HG02973 (cell line): ENCODE measurements at regions not wholly inside any gene's neighbourhood (a gene's known extent, or its start where the extent isn't known, plus 50 kb on each side); places are given as distances from the start of the nearest gene placed in this dataset.

Source experiments
- ATAC-seq: cut with Tn5 transposase; IDR thresholded peaks from one replicate; pipeline ENCODE4 v1.9.1; 2021; ENCODE audit warnings: moderate library complexity; ENCODE audit not compliant: unreplicated experiment

DNA sequence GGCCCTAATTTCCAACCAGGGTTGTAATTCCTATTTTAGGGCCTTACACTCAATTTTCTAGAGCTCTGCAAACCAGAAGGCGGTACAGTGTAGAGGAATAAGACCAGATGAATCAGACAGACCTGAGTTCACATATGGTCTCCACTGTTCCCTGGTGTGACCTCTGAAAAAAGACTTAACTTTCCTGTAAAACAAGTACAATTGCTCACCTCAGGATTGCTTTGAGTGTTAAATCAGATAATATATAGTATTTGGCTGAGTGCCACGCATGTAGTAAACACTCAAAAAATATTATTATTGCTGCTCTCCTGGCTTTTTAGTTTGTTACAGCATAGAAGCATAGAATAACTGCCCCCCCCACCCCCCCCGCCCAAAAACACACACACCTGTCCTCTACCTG is 51.0 kb upstream of the STT3B start:
- ATAC-seq, result no peak

DNA sequence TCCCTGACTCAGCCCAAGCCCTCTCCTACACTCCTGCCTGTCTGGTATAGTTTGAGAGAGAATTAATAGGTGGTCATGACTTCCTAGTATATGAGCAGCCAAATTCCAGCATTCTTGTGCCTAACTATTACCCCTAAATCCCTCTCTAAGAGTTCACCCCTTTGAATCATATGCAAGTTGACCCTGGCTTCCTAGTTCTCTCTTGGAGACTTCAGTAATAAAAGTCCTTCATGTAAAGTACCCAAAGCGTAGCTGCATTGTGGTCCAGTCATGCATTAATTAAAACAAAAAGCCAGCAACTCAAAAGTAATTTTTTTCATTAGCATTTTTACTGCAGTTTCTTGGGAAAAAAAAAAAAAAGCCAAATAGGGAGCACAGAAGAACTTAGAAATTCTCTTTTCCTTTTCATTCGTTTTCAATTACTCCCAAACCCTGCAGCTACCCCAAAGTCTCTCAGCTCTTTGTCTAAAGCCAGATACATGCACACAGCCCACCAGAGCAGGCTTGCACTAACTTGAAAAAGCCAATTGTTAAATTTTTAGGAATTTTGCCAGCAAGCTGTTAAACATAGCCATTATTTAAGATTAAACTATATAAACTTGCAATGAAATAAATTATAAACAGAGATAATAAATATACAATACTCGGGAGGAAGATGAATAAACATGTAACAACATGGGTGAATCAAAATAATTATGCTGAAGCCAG is 50.1 kb upstream of the STT3B start:
- no peak for ATAC-seq
